GM19395 (cell line): ENCODE measurements at regions not wholly inside any gene's neighbourhood (a gene's known extent, or its start where the extent isn't known, plus 50 kb on each side); places are given as distances from the start of the nearest gene placed in this dataset.

ENCODE experiments used
- ATAC-seq: cut with Tn5 transposase; IDR thresholded peaks from one replicate; pipeline ENCODE4 v1.9.1; 2021; ENCODE audit warnings: mild to moderate bottlenecking, moderate library complexity; ENCODE audit not compliant: unreplicated experiment

DNA sequence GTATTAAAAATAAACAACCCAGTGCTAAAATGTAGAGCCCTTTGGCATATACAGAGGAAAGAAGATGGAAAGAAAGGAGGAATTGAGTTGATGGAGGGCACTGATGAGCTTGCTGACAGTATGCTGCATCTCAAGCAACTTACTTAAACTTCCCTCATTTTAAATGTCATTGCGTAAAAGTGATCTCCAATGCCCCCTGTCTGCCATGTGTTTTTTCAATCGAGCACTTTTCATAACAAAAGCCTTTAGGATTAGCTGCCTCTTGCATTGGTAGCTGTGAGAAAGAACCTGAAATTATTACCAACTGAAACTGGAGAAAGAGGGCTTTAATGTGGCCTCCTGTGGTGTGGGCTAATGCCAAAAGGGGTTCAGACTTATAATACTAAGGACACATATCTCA lies 541.6 kb downstream of the SUCLA2 start:
- no peak for ATAC-seq

DNA sequence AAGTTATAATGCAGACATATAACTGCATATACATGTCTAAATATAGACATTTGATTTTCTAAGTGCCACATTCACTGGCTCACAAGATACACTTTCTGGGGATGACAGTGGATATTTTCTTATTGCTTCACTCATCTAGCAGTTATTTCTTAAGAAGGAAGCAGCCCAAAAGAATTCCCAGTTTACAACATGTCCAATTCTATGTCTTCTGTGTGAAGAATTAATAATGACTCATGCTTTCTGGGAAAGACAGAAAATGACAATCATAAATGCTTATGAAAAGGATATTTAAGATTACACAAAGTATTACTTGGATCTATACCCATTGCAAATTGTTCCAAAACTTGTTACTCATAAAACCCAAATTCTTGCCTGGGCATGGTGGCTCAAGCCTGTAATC lies 543.4 kb downstream of the SUCLA2 start:
- no peak for ATAC-seq

DNA sequence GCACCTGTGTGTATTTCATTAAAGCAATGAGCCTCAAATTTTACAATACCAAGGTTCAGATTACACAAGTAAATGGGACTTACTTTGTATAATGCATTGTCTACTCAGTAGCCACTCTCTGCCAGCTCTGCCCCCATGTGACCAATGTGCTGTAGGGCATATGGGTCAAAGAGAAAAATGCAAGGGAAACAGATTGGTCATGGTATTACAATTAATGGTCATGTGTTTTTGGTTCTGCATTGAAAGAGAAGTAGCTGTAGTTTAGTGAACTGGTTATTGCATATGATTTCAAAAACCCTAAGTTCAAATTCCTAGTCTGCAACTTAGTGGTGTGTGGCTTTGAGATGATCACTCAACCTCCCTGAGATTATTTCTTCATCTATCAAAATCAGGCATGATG lies 545.4 kb downstream of the SUCLA2 start:
- no peak for ATAC-seq

- no peak for ATAC-seq
These were observed 546.1 kb downstream of the SUCLA2 start for GRCh38 chr13:47454986-47455385.

GRCh38 chr13:47437406-47437805 lies 540.6 kb upstream of the HTR2A start:
- no peak for ATAC-seq

- no peak for ATAC-seq
These were observed 536.7 kb upstream of the HTR2A start for GRCh38 chr13:47433461-47434005.

- no peak for ATAC-seq
These were observed 529.4 kb upstream of the HTR2A start for GRCh38 chr13:47426126-47426849.

- ATAC-seq: no peak
These were observed 524.7 kb upstream of the HTR2A start for GRCh38 chr13:47421525-47421924.

- ATAC-seq: no peak
These were observed 523.7 kb upstream of the HTR2A start for GRCh38 chr13:47420568-47420967.

GRCh38 chr13:47420020-47420419 lies 523.2 kb upstream of the HTR2A start:
- no peak for ATAC-seq

DNA sequence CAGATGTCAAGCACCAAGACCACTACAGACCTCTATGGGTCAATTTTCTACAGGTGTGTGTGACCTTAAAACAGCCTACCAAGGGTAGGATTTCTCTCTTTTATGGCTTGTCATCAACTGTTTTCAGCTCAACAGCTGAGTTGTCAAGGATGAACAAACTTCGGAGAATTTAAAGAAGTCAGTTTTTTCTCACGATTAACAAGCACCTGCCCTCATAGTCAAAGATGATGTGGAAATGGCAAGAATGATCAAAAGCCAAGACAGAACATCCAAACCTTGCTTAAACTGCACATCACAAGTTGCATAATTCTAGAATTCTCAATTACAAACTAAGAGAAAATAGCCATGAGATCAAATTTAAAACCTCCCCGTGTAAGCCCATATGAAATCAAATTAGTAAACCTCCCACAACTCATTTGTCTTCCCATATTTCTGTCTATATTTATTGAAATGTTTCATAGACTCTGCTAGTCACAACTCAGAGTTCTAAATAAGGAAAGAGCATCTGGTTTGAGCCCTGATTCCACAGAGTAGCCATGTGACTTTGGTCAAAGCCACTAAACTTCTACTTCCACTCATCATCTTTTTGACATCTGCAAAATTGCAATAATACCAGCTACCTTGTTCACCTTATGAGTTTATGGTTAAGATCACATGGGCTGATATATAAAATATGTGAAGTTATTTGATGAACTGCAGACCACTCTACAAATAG lies 521.5 kb upstream of the HTR2A start:
- ATAC-seq: no peak

DNA sequence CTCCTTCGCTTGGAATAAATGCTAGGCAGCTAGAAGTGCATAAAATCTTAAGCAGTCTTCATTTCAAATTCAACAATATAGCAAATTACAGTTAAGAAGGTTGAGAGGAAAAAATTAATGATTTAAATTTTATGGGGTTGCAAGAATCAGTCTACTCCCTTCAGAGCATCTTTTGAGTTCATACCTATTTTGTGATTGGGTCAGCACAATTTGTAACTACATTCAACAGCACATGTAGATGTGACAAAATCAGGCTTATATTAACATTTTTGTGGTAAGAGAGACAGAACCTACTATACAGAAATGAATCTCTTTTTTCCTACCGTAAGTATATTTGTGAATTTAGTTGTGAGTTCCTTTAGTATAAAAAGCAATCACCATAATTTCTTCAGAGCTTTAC lies 520.6 kb upstream of the HTR2A start:
- ATAC-seq: no peak

GRCh38 chr13:47415048-47415447 lies 518.2 kb upstream of the HTR2A start:
- no peak for ATAC-seq

GRCh38 chr13:47413526-47413925 lies 516.7 kb upstream of the HTR2A start:
- no peak for ATAC-seq

- ATAC-seq: no peak
These were observed 516.3 kb upstream of the HTR2A start for GRCh38 chr13:47413112-47413511.

- ATAC-seq: no peak
These were observed 512.9 kb upstream of the HTR2A start for GRCh38 chr13:47409778-47410177.

GRCh38 chr13:47408546-47409319 lies 511.9 kb upstream of the HTR2A start:
- no peak for ATAC-seq

DNA sequence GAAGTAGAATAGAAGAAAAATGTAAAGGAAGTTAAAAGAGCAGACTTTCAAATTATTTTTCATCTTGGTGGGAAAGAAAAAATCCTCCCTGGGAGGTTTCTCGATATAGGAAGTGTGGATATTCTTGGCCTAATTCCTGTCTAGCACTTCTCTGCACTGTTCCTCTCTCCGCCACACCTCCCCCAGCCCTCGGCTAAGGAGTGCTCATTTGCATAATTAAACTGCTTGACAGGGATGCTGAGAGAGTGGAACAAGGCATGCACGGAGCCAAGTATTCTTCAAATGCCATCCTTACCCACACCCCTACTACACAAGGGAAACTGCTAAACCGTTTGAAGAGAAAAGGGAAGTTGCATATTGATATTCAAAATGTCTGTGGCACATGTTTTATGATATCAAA lies 511.0 kb upstream of the HTR2A start:
- ATAC-seq: no peak

DNA sequence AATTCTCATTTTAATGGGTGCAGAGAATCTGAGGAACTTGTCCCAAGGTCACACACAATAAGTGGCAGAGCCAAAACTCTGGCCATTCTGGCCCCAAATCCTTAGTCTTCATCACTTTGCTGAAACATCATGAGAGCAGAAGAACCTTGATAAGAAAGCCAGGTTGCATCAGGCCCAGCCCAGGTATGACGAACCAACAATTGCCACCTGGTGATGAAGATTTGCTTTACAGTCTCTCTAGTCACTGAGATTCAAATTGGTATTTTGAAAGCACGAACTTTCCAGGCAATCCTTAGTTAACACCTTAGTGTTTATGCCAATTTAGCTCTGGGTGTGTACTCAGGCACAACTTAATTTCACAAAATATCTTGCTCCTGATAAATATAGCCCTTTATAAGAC lies 502.7 kb upstream of the HTR2A start:
- ATAC-seq: no peak

- no peak for ATAC-seq
These were observed 500.9 kb upstream of the HTR2A start for GRCh38 chr13:47397739-47398138.

- ATAC-seq: no peak
These were observed 500.1 kb upstream of the HTR2A start for GRCh38 chr13:47396915-47397314.

GRCh38 chr13:47374741-47375140 lies 477.9 kb upstream of the HTR2A start:
- no peak for ATAC-seq
